H9 (cell line): ENCODE measurements at regions not wholly inside any gene's neighbourhood (a gene's known extent, or its start where the extent isn't known, plus 50 kb on each side); places are given as distances from the start of the nearest gene placed in this dataset.

ENCODE experiments used
- DNase-seq: peaks from one replicate; pipeline ENCODE4 v3.0.0-alpha.2; 2017
- H2AFZ ChIP-seq: one replicate; pipeline ENCODE4 v1.6.1; 2013; ENCODE audit warnings: mild to moderate bottlenecking, low read length, control low read depth, moderate library complexity
- H2AK5ac ChIP-seq: 2 replicates; pipeline ENCODE4 v1.6.1; 2013; ENCODE audit warnings: low read length, control low read depth, mixed read lengths; ENCODE audit not compliant: insufficient read length
- H2BK120ac ChIP-seq: one replicate; pipeline ENCODE4 v1.6.1; 2013; ENCODE audit warnings: low read depth, mild to moderate bottlenecking, low read length, control low read depth, inconsistent platforms; ENCODE audit not compliant: poor library complexity, severe bottlenecking
- H2BK12ac ChIP-seq: 2 replicates; pipeline ENCODE4 v1.6.1; 2013; ENCODE audit warnings: low read length, control low read depth, mixed read lengths, low read depth; ENCODE audit not compliant: insufficient read length
- H2BK15ac ChIP-seq: 2 replicates; pipeline ENCODE4 v1.6.1; 2013; ENCODE audit warnings: low read depth, low read length, control low read depth
- H2BK20ac ChIP-seq: one replicate; pipeline ENCODE4 v1.6.1; 2013; ENCODE audit warnings: low read depth, mild to moderate bottlenecking, low read length, control low read depth, inconsistent platforms; ENCODE audit not compliant: poor library complexity, severe bottlenecking
- H2BK5ac ChIP-seq: 2 replicates; pipeline ENCODE4 v1.6.1; 2013; ENCODE audit warnings: low read length, control low read depth, mixed read lengths; ENCODE audit not compliant: insufficient read length
- H3K14ac ChIP-seq: 2 replicates; pipeline ENCODE4 v1.6.1; 2013; ENCODE audit warnings: low read length, control low read depth; ENCODE audit not compliant: insufficient read depth
- H3K18ac ChIP-seq: 2 replicates; pipeline ENCODE4 v1.6.1; 2013; ENCODE audit warnings: low read depth, mild to moderate bottlenecking, mixed read lengths, low read length, control low read depth; ENCODE audit not compliant: insufficient read length
- H3K23ac ChIP-seq: 2 replicates; pipeline ENCODE4 v1.6.1; 2013; ENCODE audit warnings: low read length, control low read depth, mixed read lengths, low read depth; ENCODE audit not compliant: insufficient read length
- H3K23me2 ChIP-seq: 2 replicates; pipeline ENCODE4 v1.6.1; 2013; ENCODE audit warnings: low read depth, mild to moderate bottlenecking, mixed read lengths, low read length, control low read depth; ENCODE audit not compliant: insufficient read length, poor library complexity, severe bottlenecking
- H3K27ac ChIP-seq: 2 replicates; pipeline ENCODE4 v1.5.1; 2013; ENCODE audit warnings: low read length, control low read depth, mixed read lengths, low read depth; ENCODE audit not compliant: insufficient read length
- H3K27me3 ChIP-seq: 2 replicates; pipeline ENCODE4 v1.6.1; 2013; ENCODE audit warnings: low read length, control low read depth, inconsistent platforms; ENCODE audit not compliant: insufficient read depth
- H3K4ac ChIP-seq: 2 replicates; pipeline ENCODE4 v1.6.1; 2013; ENCODE audit warnings: low read depth, mild to moderate bottlenecking, control low read depth, inconsistent platforms, low read length, moderate library complexity
- H3K4me1 ChIP-seq: 2 replicates; pipeline ENCODE4 v1.6.1; 2013; ENCODE audit warnings: low read length, control low read depth, inconsistent platforms; ENCODE audit not compliant: insufficient read depth
- H3K4me2 ChIP-seq: 2 replicates; pipeline ENCODE4 v1.6.1; 2013; ENCODE audit warnings: low read length, control low read depth, mixed read lengths; ENCODE audit not compliant: insufficient read length, insufficient read depth
- H3K56ac ChIP-seq: 2 replicates; pipeline ENCODE4 v1.6.1; 2013; ENCODE audit warnings: low read depth, mild to moderate bottlenecking, mixed read lengths, low read length, control low read depth; ENCODE audit not compliant: insufficient read length
- H3K79me1 ChIP-seq: 2 replicates; pipeline ENCODE4 v1.6.1; 2013; ENCODE audit warnings: low read depth, mild to moderate bottlenecking, moderate library complexity, low read length, control low read depth, inconsistent platforms; ENCODE audit not compliant: insufficient read depth, poor library complexity, severe bottlenecking
- H3K79me2 ChIP-seq: 2 replicates; pipeline ENCODE4 v1.6.1; 2013; ENCODE audit warnings: low read length, control low read depth, inconsistent platforms; ENCODE audit not compliant: insufficient read depth
- H3K9ac ChIP-seq: 2 replicates; pipeline ENCODE4 v1.6.1; 2013; ENCODE audit warnings: low read length, control low read depth, mixed read lengths; ENCODE audit not compliant: insufficient read length; ENCODE audit errors: extremely low read depth
- H3K9me3 ChIP-seq: one replicate; pipeline ENCODE4 v1.6.1; 2013; ENCODE audit warnings: low read depth, low read length, inconsistent platforms; ENCODE audit not compliant: control insufficient read depth
- H3T11ph ChIP-seq: one replicate; pipeline ENCODE4 v1.6.1; 2013; ENCODE audit warnings: mild to moderate bottlenecking, low read length, control low read depth, inconsistent platforms
- H4K20me1 ChIP-seq: one replicate; pipeline ENCODE4 v1.6.1; 2013; ENCODE audit not compliant: control insufficient read depth, insufficient read length, insufficient read depth
- H4K5ac ChIP-seq: 2 replicates; pipeline ENCODE4 v1.6.1; 2013; ENCODE audit warnings: low read depth, mild to moderate bottlenecking, mixed read lengths, low read length, control low read depth; ENCODE audit not compliant: insufficient read length
- H4K8ac ChIP-seq: replicated peaks from 2 replicates; pipeline ENCODE4 v1.6.1; 2013; ENCODE audit warnings: low read length, control low read depth, mixed read lengths, low read depth; ENCODE audit not compliant: insufficient read length
- H4K91ac ChIP-seq: 2 replicates; pipeline ENCODE4 v1.6.1; 2013; ENCODE audit warnings: low read depth, mild to moderate bottlenecking, moderate library complexity, mixed read lengths, low read length, control low read depth; ENCODE audit not compliant: insufficient read length
- H3K27ac Mint-ChIP-seq, 3 experiments: 2 replicates in 2 of 3; 3 replicates in 1 of 3; pipeline ENCODE4 v1.8.0; 2020 to 2021; ENCODE audit warnings: mixed read lengths in 3 of 3, mild to moderate bottlenecking in 1 of 3, moderate library complexity in 1 of 3
- H3K27me3 Mint-ChIP-seq: 2 replicates; pipeline ENCODE4 v1.8.0; 2021; ENCODE audit warnings: low read depth, mild to moderate bottlenecking, moderate library complexity, mixed read lengths
- H3K36me3 Mint-ChIP-seq, 3 experiments: 2 replicates in 2 of 3; 3 replicates in 1 of 3; pipeline ENCODE4 v1.8.0; 2020 to 2021; ENCODE audit warnings: low read depth in 3 of 3, mixed read lengths in 3 of 3; ENCODE audit not compliant: insufficient read depth in 1 of 3
- H3K4me1 Mint-ChIP-seq, 2 experiments: 2 replicates each; pipeline ENCODE4 v1.8.0; 2020; ENCODE audit warnings: mixed read lengths in 2 of 2
- H3K4me3 Mint-ChIP-seq, 2 experiments: 2 replicates in 1 of 2; 3 replicates in 1 of 2; pipeline ENCODE4 v1.8.0; 2020 to 2021; ENCODE audit warnings: mild to moderate bottlenecking in 2 of 2, mixed read lengths in 2 of 2, moderate library complexity in 1 of 2
- H3K9me3 Mint-ChIP-seq, 2 experiments: 2 replicates in 1 of 2; 3 replicates in 1 of 2; pipeline ENCODE4 v1.8.0; 2020; ENCODE audit warnings: mild to moderate bottlenecking in 2 of 2, mixed read lengths in 2 of 2, moderate library complexity in 1 of 2
- WGBS: extraction: QIAGEN DNeasy Blood & Tissue Kit; methylation state at CpG from one replicate; pipeline ENCODE4 v1.1.7; 2013; ENCODE audit warnings: missing lambda C conversion rate, low lambda C conversion rate, mixed read lengths; ENCODE audit not compliant: insufficient read length; ENCODE audit errors: extremely low coverage; 5-methylcytosine and 5-hydroxymethylcytosine counted together
- TF ChIP-seq, protein P1 (sequence below): fragments of 200-600 bp; sonication (generic); conservative IDR thresholded peaks from 3 replicates; pipeline ENCODE4 v1.8.0; 2021; ENCODE audit warnings: antibody characterized with exemption, mild to moderate bottlenecking

DNA sequence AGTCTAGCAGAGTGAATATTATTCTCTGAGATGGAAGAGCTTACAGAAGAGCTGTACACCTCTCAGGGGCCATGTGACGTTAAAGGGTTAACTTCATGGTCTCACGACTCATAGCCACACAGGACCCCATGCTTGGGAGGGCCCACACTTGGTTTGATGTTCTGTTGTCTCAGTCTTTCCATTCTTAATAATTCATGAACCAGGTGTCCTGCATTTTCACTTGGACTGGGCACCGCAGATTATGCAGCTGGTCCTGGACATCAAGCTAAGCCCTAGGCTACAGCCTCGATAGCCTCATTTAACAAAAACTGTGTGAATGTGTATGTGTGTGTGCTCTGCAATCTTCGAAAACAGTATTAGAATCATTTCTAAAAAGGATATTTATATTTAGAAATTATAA, 323.5 kb downstream of the PLK2 start:
- Histone ChIP-seq H3K4me1 (no peaks in the 10 kb centered on the region), H3K18ac (no peak overlapping the region), H3K4ac (no peak overlapping the region), H3K23ac (no peak overlapping the region), H4K91ac (no peak overlapping the region), H2AFZ (no peak overlapping the region), H2BK15ac (no peak overlapping the region), H2BK12ac (no peak overlapping the region), H3K4me2 (no peak overlapping the region), H3K14ac (no peak overlapping the region), H3K23me2 (no peaks in the 10 kb centered on the region), H4K20me1 (no peaks in the 10 kb centered on the region), H3T11ph (no peak overlapping the region), H2AK5ac (no peak overlapping the region), H2BK5ac (no peak overlapping the region), H4K8ac (no peak overlapping the region), H3K27me3 (no peaks in the 10 kb centered on the region), H3K27ac (no peak overlapping the region), H3K9ac (no peak overlapping the region), H3K56ac (no peak overlapping the region), H3K79me1 (no peaks in the 10 kb centered on the region), H2BK20ac (no peak overlapping the region), H3K79me2 (no peaks in the 10 kb centered on the region), H4K5ac (no peak overlapping the region), H3K9me3 (no peaks in the 10 kb centered on the region), H2BK120ac (no peak overlapping the region)
- Mint-ChIP-seq H3K27me3 (no peaks in the 10 kb centered on the region), H3K36me3 (no peaks in the 10 kb centered on the region), H3K4me3 (no peak overlapping the region), H3K9me3 (no peaks in the 10 kb centered on the region), H3K4me1 (peaks cover 0 to 4% of the 10 kb centered on the region in 2 experiments; a peak in 2 of 4 replicates), H3K27ac (no peak overlapping the region)
- TF ChIP-seq, protein P1, sequence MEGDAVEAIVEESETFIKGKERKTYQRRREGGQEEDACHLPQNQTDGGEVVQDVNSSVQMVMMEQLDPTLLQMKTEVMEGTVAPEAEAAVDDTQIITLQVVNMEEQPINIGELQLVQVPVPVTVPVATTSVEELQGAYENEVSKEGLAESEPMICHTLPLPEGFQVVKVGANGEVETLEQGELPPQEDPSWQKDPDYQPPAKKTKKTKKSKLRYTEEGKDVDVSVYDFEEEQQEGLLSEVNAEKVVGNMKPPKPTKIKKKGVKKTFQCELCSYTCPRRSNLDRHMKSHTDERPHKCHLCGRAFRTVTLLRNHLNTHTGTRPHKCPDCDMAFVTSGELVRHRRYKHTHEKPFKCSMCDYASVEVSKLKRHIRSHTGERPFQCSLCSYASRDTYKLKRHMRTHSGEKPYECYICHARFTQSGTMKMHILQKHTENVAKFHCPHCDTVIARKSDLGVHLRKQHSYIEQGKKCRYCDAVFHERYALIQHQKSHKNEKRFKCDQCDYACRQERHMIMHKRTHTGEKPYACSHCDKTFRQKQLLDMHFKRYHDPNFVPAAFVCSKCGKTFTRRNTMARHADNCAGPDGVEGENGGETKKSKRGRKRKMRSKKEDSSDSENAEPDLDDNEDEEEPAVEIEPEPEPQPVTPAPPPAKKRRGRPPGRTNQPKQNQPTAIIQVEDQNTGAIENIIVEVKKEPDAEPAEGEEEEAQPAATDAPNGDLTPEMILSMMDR, result no peak
- WGBS, result no CpG with 5 or more reads among the region's 5 CpGs
- DNase-seq, result no peak
